ENCODE measurements at regions not wholly inside any gene's neighbourhood (a gene's known extent, or its start where the extent isn't known, plus 50 kb on each side); places are given as distances from the start of the nearest gene placed in this dataset.

DNA sequence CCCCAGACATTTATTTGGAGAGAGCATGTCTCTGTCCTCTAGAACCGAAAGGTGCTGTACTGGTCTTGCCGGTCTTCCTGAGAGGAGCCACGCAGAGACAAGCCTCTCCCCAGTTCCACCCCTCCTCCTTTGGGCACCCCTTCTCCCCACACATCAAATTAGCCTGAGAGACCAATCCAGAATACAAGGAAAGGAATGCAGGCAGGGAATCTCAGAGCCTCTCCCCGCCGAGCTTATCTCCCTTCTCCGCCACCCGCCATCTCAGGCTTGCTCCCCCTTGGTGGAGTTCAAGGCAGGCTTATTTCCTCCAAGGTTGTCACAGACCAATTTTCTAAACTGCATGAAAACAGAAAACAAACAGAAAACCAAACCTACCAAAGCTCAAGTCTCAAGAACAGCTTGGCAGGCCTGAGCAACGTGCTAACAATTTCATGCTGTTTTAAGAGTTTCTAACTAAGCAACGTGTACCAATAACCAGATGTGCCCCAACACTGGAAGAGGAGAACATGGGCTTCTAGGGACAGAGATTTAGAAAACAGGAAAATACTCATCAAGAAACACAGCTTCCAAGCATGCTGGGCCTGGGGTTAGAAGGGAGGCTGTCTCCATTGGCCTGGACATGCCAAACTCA is 124.5 kb upstream of the PKDCC start:
- peak overlapping the region in 8 of 21 experiments; percentile 12 to 55 (median 26) for H3K27ac ChIP-seq

DNA sequence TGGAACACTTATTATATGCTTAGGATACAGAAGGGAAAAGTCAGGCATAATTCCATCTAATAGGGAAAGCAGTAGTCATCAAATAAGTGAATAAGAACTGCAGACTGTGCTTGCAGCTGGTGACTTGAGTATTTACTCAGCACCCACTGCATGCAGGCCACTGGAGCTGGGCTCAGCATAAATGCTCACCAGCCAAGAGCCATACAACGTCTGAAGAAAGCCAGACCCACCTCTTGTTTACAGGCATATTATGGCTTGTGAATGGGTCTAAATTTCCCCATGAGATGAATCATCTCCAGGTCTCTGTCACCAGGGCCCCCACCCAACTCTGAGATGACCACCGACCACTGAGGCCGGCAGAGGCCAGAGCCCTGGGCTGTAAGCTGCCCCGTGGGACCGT is 123.8 kb upstream of the PKDCC start:
- H3K27ac ChIP-seq: peak overlapping the region in 3 of 21 experiments; percentile 2 to 11 (median 5)
- no peak overlapping the region for H3K4me3 ChIP-seq

More for the DNA sequence above, 124.5 kb upstream of the PKDCC start:
- no peak overlapping the region for H3K4me3 ChIP-seq

DNA sequence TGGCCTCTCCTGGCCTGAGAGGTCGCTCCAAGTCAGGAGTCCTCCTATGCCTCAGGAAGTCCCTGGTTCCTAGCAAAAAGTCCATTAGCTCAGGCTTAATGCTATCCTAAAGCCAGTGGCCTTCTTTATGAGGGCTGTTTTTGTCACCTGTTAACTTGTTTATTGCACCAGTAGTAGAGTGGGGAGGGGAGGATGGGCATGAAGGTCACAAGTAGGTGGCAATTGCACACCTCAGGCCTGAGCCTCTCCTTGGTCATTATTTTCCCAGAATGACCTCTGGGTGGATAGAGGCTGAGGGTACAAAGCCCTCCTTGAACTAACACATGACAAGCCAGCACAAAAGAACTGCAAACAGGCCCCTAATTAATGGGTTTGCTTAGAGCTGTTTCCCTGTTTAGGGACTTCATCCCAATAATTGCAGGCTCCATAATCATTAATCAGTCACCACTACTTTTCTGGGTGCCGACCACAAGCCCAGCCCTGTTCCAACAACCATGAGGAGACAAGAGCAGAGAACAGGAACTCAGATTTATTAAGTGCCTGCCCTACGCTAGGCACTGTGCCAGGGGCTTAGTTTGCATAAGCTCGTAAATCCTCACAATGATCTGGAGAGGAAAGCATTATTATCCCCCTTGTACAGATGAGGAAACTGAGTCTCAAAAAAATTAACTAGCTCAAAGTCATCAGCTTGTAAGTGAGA is 123.0 kb upstream of the PKDCC start:
- H3K4me3 ChIP-seq: no peak overlapping the region
- peak overlapping the region in 1 of 21 experiments; percentile 5 for H3K27ac ChIP-seq

DNA sequence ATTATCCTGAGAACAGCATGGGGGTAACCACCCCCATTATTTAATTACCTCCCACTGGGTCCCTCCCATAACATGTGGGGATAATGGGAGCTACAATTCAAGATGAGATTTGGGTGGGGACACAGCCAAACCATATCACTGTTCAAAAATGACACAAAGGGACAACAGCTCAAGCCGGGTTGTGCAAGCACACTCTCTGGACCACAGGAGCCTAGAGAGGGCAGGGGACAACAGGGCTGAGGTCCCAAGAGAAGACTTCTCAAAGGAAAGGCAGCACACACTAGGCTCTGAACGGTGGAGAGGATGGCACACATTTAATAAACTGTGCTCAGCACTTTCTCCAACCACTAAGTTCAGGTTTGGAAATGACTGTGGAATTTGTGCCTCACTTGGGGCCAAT is 122.1 kb upstream of the PKDCC start:
- H3K27ac ChIP-seq: peak overlapping the region in 2 of 21 experiments; percentile 25 to 78
- H3K4me3 ChIP-seq: no peak overlapping the region

DNA sequence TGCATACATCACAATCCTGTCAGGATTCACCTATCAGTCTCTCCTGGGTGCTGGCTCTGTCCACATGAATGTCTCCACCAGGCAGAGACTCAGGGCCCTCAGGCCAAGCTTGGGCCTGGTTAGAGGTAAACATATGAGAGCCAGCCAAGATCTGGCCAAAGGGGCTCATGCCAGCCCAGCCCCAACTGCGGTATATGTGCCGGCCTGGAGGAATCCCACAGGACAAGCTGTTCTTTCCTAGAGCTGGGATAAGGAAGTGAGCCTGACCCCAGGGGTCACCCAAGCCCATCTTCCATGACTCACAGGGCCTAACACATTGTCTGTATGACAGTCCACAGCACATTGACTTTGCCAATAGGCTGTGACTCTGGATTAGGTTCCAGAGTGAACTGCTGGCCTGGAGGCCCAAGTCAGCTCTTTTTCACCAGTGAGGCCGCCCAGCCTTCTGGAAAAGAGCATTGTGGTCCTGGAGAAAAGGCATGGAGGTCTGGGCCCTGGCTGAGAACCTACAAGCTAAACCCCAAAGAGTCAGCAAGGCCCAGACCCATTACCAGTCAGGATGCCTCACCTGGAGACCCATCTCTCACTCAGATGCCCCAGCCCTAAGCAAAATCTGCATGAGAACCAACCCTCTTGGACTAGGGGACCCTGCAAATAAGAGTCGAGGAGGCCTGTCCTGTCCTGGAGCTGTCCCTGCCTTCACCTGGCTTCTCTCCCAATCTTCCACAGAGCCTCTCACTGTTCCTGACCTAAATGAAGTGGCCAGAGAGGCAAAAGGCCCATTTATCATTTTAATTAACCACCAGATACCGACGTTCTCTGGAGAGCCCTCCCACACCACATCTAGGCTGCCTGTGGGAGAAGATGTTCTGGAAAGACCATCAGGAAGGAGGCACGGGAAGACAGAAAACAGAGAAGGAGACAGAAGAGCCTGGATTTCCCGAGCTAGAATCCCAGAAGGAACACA is 120.9 kb upstream of the PKDCC start:
- Histone ChIP-seq H3K4me3 (no peak overlapping the region), H3K27ac (peak overlapping the region in 7 of 21 experiments; percentile 12 to 78 (median 45))

DNA sequence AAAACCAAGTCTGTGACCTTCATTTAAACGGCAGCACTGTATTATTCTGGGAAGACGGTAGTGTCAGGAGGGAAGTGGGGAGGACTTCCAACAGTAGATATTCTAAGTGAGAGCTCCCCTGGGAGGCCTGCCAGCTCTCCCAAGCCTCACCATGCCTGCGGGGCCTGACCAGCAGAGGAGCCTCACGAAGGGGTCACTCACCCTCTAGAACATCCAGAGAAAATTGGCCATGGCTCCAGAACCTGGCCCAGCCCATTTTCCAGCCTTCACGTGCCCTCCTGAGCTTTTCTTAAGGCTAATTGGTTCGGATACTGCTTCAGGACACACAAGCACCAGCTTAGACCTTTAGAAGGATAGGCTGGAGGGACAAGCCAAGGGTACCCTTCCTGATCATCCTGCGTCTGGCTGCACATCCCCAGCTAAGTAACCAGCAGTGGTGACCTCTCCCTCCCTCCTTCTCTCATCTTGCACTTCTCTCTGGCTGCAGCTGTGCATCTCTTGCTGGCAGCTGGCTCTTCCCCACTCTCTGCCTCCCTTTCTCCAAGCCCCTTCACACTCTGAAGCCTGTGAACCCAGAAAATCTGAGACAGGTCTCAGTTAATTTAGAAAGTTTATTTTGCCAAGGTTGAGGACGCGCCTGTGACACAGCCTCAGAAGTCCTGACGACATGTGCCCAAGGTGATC is 120.1 kb upstream of the PKDCC start:
- Histone ChIP-seq H3K27ac (peak overlapping the region in 6 of 21 experiments; percentile 18 to 78 (median 51)), H3K4me3 (no peak overlapping the region)

DNA sequence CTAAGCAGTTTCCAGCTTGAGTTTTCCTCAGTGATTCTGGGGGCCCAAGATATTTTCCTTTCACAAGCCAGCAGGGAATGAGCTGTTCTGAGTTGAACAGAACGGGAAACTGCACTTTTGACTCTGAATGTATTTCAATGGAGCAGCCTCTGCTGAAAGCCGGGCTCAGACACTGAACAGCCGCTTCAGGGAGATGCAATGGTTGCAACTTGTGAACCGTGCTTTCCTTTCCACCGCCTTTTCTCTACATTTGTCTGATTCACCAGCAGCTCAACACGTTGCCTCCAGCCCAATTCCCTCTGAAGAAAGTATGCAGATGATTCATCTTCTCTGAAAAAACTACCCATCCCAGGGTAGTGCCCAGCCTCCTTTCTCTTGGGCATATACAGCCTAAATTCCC is 119.3 kb upstream of the PKDCC start:
- Histone ChIP-seq H3K4me3 (no peak overlapping the region), H3K27ac (peak overlapping the region in 2 of 21 experiments; percentile 13 to 68)

DNA sequence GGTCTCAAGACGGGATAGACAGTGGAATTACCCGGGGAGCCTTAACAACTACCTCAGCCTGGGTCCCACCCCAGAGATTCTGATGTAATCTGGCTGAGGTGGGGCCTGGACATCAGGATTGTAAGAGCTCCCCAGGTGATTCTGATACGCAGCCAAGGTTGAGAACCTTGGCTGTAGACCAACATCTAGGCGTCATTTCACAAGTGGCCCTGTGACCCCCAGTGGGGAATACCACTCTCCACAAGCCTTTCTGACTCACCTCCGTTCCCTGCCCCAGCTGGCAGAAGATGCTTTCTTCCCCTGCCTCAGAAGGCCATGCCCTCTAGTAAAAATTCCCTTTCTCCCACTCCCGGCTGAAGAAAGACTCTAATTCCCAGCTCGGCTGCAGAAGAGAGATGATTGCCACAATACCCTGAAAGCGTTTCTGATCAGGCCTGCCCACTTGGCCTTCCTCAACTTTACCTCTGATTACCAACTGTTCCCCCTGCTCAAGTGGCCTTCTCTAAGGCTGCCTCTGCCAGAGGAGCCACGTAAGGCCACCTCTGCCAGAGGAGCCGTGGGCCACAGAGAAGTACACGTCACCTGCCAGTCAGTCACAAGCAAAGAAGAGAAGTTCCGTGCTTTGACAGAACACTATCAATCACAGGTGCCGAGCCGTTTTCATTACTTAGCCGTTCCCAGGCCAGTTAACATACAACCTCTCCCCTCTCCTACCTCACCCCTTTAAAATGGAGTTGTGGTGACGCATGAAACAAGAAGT is 116.8 kb upstream of the PKDCC start:
- Histone ChIP-seq H3K27ac (peak overlapping the region in 2 of 21 experiments; percentile 73 to 79), H3K4me3 (no peak overlapping the region)

DNA sequence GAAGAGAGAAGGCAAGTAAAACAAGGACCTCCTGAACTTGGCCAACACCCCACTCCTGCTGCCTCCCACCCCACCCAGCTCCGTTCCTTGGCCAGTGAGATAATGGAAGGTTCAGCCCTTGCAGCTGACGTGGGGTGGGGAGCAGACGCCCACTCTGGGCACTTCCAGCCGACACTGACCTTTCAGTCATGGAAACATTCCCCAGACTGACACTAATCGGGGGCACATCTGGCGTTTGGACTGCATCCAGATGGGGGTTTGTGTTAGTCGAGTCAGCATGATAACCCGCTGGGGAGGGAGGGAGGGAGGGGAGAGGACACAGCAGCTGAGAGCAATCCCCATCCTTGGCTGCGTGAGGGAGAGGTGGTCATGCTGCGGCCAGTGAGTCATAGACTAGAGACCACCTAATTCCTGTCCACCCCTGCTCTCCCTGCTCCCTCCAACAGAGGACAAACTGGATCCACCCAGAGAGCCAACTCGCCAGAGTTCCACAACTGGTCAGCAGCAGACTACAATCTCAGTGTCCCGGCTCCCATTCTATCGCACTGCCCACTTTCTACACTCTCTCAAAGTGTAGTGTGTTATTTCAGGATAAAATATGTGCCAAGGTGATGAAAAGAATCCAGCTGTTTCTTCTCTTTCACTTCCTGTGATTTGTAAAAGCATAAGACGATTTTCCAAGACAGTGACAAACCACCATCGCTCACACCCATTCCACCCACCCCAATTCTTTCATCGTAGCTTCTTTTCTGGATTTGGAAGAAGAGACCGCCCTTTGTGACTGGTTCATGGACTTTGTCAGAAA is 115.4 kb upstream of the PKDCC start:
- H3K27ac ChIP-seq: peak overlapping the region in 5 of 21 experiments; percentile 24 to 79 (median 71)
- no peak overlapping the region for H3K4me3 ChIP-seq

DNA sequence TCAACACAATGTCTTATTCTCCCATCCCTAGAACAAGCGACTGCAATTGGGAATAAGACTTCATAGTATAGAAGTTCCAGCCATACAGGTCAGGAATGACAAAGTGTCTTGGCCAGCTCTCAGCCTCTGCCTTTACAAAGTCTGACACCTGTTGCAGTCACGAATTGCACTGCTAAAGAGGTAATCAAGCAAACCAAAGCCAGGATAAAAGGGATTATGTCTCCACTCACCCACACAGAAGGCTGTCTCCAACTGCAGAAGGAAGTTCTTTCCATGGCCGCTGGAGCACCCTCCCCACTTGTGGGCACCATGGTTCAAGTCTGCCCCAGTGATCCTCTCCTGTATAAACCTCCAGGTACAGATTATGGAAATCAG is 114.8 kb upstream of the PKDCC start:
- peak overlapping the region in 5 of 21 experiments; percentile 25 to 79 (median 71) for H3K27ac ChIP-seq
- H3K4me3 ChIP-seq: no peak overlapping the region

DNA sequence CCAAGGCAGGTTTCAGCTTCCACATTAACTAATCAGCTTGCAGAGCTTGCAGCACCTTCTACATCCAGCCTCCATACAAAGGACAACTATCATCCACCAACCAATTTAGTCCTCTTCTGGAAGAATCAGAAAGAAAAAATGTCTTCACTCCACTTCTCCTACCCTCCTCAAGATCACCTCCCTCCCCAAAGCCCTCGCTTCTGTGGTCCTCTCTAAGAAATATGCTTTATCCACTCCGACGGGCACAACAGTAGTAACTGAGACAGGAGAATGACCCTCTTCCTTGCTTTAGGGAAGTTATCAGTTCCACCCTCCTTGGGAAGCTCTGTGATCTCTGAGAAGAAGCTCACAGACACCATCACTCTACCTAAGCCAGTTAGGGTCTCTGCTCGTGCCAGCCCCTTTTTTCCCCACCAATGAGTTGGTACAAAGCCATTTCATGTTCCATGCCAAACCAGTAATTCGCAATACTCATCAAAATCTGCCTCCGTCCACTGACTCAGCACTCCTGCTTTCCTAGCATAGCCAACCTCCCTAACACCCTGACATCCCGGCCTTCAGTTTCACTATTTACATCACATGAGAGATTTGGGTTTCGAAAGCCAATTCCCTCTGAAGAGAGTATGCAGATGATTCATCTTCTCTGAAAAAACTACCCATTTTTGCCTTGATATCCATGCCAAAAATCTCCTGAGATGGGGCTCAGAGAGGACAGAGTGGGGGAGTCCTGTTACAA is 114.1 kb upstream of the PKDCC start:
- Histone ChIP-seq H3K27ac (peak overlapping the region in 10 of 21 experiments; percentile 5 to 79 (median 43)), H3K4me3 (no peak overlapping the region)

DNA sequence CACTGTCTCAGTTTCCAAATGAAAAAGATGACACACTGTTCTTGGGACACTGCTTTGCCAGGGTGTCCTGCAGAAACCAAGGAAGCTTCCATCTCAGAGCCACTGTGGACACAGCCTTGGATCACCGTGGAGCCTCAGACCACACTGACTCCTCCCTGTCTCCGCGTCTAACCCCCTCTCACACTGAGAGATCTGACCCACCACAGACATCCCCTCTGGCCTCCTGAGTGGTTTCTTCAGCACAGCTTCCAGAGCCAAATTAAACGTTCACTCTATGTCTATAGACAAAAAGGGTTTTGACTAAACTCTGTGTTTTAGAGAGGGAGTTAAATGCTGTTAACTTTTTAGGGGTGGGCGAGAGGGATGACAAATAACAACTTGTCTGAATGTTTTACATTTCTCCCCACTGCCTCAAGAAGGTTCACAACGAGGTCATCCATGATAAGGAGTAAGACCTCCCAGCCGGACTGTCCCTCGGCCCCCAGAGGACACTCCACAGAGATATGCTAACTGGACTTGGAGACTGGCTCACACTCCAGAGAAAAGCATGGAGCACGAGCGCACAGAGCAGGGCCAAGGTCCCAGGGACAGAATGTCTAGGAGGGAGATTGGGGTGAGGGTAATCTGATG is 113.4 kb upstream of the PKDCC start:
- Histone ChIP-seq H3K4me3 (no peak overlapping the region), H3K27ac (peak overlapping the region in 10 of 21 experiments; percentile 5 to 67 (median 40))

DNA sequence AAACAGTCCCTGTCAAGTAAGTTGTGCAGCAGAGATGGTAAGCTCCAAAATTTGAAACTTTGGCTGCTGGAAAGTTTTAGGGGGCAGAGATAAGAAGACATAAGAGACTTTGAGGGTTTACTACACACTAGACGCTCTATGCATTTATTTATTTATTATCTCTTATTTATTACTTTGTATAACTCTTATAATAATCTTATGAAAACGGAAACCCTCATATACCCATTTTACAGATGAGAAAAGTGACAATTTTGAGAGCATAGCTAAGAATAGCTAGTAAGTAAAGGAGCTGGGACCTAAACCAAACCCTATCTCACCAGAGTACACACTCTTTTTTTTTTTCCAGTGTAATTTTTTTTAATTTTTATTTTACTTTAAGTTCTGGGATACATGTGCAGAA is 112.8 kb upstream of the PKDCC start:
- Histone ChIP-seq H3K4me3 (no peak overlapping the region), H3K27ac (peak overlapping the region in 5 of 21 experiments; percentile 6 to 67 (median 43))

DNA sequence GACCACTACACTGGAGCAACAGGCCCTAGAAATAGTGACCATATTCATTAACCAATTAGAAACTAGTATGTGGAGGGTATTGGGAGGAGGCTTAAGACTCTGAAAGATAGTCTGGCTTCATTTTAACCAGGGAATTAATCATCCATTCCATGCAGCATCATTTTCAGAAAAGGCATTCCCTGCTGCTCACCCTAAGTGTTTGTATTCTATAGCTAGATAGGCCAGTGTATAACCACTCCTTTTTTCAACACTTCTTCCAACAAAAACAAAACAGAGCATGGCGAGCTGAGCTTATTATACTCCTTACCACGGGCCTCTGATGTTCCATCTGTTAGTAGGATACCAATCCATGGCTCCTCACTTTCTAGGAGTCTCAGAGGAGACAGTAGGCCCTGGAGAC is 112.0 kb upstream of the PKDCC start:
- Histone ChIP-seq H3K27ac (no peak overlapping the region), H3K4me3 (no peak overlapping the region)

DNA sequence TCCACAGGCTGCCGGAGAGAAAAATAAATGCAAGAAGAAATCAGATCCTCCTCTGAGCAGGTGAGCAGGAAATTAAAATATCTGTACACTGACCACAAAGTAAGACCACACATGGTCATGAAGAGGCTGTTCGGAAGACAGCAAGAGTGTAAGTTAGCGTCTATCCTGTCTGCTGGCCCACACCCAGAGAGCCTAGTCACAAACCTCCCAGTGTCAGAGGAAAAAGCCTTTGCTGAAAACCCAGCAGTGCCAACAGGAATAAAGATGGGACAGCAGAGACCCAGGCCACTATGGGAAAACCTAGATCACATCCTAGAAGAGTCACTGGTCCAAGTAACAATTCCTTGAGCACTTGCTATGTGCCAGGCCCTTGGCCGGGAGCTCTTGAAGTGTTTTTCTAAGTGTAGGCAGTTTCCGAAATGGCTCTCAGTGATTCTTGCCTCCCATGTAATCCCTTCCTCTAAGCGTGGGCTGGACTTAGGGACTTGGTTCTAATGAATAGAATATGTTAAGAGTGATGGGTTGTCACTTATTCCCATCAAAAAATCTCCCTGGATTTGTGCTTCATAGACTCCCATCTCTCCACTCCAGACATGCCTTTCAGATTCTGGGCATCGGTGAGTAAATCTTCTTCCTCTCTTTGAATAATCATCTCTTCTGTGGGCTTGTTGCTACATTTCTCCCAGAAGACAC is 110.9 kb upstream of the PKDCC start:
- no peak overlapping the region for H3K4me3 ChIP-seq
- H3K27ac ChIP-seq: no peak overlapping the region

DNA sequence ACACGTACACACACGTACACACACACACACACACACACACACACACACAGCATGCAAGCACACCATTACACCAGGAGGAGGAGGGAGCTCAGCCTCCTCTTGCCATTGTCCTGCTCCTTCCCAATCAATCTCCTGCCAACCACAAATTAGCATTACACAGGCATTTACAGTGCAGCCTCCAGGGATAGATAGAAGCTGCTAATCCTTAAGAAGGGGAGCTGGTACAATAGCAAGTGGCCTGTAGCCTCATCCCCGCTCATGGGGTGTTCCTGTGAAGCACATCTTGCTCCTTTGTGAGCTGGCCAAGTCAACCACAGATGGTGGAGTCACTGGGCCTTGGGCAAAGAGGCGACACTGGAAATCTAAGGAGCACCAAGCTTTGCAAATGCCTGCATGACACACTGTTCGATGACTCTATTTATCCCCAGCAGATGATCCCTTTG is 110.3 kb upstream of the PKDCC start:
- no peak overlapping the region for H3K4me3 ChIP-seq
- H3K27ac ChIP-seq: peak overlapping the region in 1 of 21 experiments; percentile 49

All from skin epidermis (tissue), 12 donors.